ENCODE measurements at regions not wholly inside any gene's neighbourhood (a gene's known extent, or its start where the extent isn't known, plus 50 kb on each side); places are given as distances from the start of the nearest gene placed in this dataset.
A peak's percentile ranks its signal among the peaks of the same experiment; 100 is the strongest.

DNA sequence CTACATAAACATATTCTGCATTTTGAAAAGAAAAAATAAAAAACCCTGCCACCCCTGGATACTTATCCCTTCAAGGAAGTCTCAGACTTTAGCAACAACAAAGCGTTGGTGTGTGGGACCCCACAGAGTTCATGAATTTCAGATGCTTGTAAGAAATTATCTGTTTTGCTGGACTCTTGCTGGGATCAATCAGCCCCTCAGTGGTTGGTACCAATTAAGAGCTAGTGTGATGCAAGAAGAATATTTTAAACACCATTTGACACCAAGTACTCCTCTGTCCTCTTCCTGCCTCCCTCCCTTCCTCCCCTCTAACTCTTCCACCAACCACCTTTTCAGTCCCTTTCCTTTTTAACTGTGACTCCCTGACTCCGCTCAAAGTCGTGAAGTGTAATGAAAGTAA, 51.5 kb downstream of the SST start:
- Mint-ChIP-seq H3K4me1 (ENCODE audit: low read depth, unreplicated experiment) (peaks cover 16% of the 10 kb centered on the region), H3K4me3 (ENCODE audit: unreplicated experiment) (no peak overlapping the region), H3K27ac (ENCODE audit: unreplicated experiment) (no peak overlapping the region), H3K36me3 (ENCODE audit: unreplicated experiment) (no peaks in the 10 kb centered on the region), H3K27me3 (ENCODE audit: unreplicated experiment) (peaks cover 2% of the 10 kb centered on the region), H3K9me3 (ENCODE audit: unreplicated experiment) (peaks cover 7% of the 10 kb centered on the region)
- TF ChIP-seq, protein P1, sequence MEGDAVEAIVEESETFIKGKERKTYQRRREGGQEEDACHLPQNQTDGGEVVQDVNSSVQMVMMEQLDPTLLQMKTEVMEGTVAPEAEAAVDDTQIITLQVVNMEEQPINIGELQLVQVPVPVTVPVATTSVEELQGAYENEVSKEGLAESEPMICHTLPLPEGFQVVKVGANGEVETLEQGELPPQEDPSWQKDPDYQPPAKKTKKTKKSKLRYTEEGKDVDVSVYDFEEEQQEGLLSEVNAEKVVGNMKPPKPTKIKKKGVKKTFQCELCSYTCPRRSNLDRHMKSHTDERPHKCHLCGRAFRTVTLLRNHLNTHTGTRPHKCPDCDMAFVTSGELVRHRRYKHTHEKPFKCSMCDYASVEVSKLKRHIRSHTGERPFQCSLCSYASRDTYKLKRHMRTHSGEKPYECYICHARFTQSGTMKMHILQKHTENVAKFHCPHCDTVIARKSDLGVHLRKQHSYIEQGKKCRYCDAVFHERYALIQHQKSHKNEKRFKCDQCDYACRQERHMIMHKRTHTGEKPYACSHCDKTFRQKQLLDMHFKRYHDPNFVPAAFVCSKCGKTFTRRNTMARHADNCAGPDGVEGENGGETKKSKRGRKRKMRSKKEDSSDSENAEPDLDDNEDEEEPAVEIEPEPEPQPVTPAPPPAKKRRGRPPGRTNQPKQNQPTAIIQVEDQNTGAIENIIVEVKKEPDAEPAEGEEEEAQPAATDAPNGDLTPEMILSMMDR (IDR thresholded peaks at IDR 0.05; ENCODE audit: partially characterized antibody, unreplicated experiment), result no peak
- DNase-seq, result no peak

DNA sequence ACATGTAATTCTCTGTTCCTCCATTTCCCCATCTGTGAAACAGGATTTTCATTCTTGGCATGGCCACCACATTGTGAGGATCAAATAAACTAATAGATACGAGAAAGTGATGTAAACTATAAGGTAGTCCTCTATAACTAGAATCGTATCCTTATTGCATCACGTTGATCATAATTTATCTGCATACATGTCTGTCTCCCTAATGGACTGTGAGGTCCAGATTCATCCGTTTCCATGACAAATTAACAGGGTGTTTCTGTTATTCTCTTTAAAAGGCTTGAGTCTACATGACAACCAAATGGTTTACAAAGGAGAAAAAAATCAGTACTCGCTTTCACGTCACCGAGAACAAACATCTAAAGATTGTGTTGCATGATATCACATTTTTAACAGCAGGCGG, 53.0 kb downstream of the SST start:
- peak overlapping the region; percentile 25 for H3K27ac Mint-ChIP-seq (ENCODE audit: unreplicated experiment)
- no peaks in the 10 kb centered on the region for H3K36me3 Mint-ChIP-seq (ENCODE audit: unreplicated experiment)
- H3K9me3 Mint-ChIP-seq (ENCODE audit: unreplicated experiment), result peaks cover 7% of the 10 kb centered on the region
- H3K4me3 Mint-ChIP-seq (ENCODE audit: unreplicated experiment), result no peak overlapping the region
- peaks cover 4% of the 10 kb centered on the region for H3K27me3 Mint-ChIP-seq (ENCODE audit: unreplicated experiment)
- peaks cover 20% of the 10 kb centered on the region for H3K4me1 Mint-ChIP-seq (ENCODE audit: low read depth, unreplicated experiment)
- no peak for DNase-seq
- TF ChIP-seq, protein P1 (IDR thresholded peaks at IDR 0.05; ENCODE audit: partially characterized antibody, unreplicated experiment), result no peak

DNA sequence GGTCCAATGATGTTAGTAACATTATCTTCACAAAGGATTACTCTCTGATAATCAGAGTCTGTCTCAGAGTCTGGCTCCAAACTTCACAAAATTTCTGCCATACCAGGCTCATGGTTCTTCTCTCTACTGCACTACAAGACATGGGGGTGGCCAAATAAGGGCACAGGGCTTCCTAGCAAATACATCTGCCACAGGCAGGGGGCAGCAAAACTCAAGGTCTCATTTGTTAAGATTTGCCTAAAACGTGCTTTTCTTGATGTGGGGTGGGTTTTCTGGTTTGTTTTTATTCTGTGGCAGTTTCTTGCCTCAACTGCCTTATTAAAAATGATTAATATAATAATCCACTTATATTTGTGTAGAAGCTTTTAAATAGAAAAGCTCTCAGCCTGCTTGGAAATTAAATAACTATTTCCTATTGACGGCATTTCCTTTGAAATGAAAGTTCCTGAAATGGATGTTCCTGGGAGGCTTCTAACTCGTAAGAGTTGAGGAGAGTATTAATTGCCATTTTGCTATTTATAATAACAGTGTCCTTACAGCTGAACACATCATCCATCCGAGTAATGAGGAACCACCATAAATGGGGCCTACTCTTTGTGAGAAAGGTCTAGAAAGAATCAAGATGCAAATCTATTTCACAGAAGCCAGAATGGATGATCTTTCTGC, 53.8 kb downstream of the SST start:
- H3K4me3 Mint-ChIP-seq (ENCODE audit: unreplicated experiment), result no peak overlapping the region
- peaks cover 9% of the 10 kb centered on the region for H3K9me3 Mint-ChIP-seq (ENCODE audit: unreplicated experiment)
- peaks cover 4% of the 10 kb centered on the region for H3K27me3 Mint-ChIP-seq (ENCODE audit: unreplicated experiment)
- no peak overlapping the region for H3K27ac Mint-ChIP-seq (ENCODE audit: unreplicated experiment)
- DNase-seq, result peak; percentile 66
- peaks cover 23% of the 10 kb centered on the region for H3K4me1 Mint-ChIP-seq (ENCODE audit: low read depth, unreplicated experiment)
- TF ChIP-seq, protein P1 (IDR thresholded peaks at IDR 0.05; ENCODE audit: partially characterized antibody, unreplicated experiment), result peak; percentile 83
- H3K36me3 Mint-ChIP-seq (ENCODE audit: unreplicated experiment), result no peaks in the 10 kb centered on the region

DNA sequence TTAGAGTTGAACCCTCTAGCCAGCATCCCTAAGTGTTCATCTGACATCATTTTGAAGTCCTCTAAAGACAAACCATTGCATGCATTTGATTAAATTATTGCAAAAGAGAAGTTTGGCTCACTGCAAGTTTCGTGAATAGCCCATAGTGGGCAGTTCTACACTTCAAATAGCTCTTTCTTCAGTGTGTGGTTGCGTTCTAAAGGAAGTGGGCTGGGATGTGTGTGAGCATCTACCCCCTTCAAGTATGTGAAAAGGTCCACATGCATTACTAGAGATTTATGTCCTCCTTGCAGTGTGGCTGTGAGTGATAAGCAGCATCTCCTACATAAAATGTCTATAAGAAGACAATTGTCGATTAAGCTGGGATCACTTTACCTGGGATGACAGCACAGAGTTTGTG, 54.6 kb downstream of the SST start:
- TF ChIP-seq, protein P1 (IDR thresholded peaks at IDR 0.05; ENCODE audit: partially characterized antibody, unreplicated experiment), result no peak

DNA sequence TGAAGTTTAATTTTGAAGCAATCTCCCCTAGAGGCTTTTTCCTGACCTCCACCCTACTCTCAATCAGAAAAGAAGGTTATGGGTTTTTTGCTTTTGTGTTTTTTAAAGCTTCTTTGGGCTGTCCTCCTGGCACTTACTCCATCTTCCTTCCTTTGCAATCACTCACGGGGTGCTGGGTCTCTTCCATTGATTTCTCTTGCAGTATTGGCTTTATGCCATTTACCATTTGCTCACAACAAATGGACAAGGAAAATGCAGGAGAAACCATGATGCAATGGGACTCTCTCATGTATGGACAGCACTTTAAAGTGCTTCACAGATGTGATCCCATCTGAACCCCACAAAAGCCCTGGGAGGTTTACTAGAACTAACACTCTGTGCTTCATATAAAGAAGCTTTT, 57.5 kb downstream of the SST start:
- peaks cover 4% of the 10 kb centered on the region for H3K27me3 Mint-ChIP-seq (ENCODE audit: unreplicated experiment)
- no peak for DNase-seq
- H3K4me3 Mint-ChIP-seq (ENCODE audit: unreplicated experiment), result peak overlapping the region; percentile 13
- no peaks in the 10 kb centered on the region for H3K36me3 Mint-ChIP-seq (ENCODE audit: unreplicated experiment)
- H3K4me1 Mint-ChIP-seq (ENCODE audit: low read depth, unreplicated experiment), result peaks cover 23% of the 10 kb centered on the region
- H3K27ac Mint-ChIP-seq (ENCODE audit: unreplicated experiment), result peak overlapping the region; percentile 54
- H3K9me3 Mint-ChIP-seq (ENCODE audit: unreplicated experiment), result peaks cover 11% of the 10 kb centered on the region
- TF ChIP-seq, protein P1 (IDR thresholded peaks at IDR 0.05; ENCODE audit: partially characterized antibody, unreplicated experiment), result no peak

More for the DNA sequence above, 54.6 kb downstream of the SST start:
- H3K36me3 Mint-ChIP-seq (ENCODE audit: unreplicated experiment), result no peaks in the 10 kb centered on the region
- DNase-seq, result no peak
- H3K27me3 Mint-ChIP-seq (ENCODE audit: unreplicated experiment), result peaks cover 4% of the 10 kb centered on the region
- no peak overlapping the region for H3K27ac Mint-ChIP-seq (ENCODE audit: unreplicated experiment)
- H3K4me3 Mint-ChIP-seq (ENCODE audit: unreplicated experiment), result no peak overlapping the region
- peaks cover 23% of the 10 kb centered on the region for H3K4me1 Mint-ChIP-seq (ENCODE audit: low read depth, unreplicated experiment)
- H3K9me3 Mint-ChIP-seq (ENCODE audit: unreplicated experiment), result peaks cover 9% of the 10 kb centered on the region
